Ishikawa (cell line): ENCODE measurements at regions not wholly inside any gene's neighbourhood (a gene's known extent, or its start where the extent isn't known, plus 50 kb on each side); places are given as distances from the start of the nearest gene placed in this dataset.

Source experiments
- CEBPB ChIP-seq: IDR thresholded peaks from 2 replicates; pipeline ENCODE4 v1.6.1; 2012
- CREB1 ChIP-seq: IDR thresholded peaks from 2 replicates; pipeline ENCODE4 v1.6.1; 2012; ENCODE audit warnings: low read depth
- EP300 ChIP-seq: IDR thresholded peaks from 2 replicates; pipeline ENCODE4 v1.6.1; 2012; ENCODE audit warnings: borderline replicate concordance
- FOXM1 ChIP-seq: IDR thresholded peaks from 2 replicates; pipeline ENCODE4 v1.6.1; 2012; ENCODE audit warnings: low read depth, borderline replicate concordance
- MAX ChIP-seq: IDR thresholded peaks from 2 replicates; pipeline ENCODE4 v1.6.1; 2012
- NFIC ChIP-seq: IDR thresholded peaks from 2 replicates; pipeline ENCODE4 v1.6.1; 2012
- RAD21 ChIP-seq: IDR thresholded peaks from 2 replicates; pipeline ENCODE4 v1.6.1; 2012; ENCODE audit warnings: low read depth
- TAF1 ChIP-seq: IDR thresholded peaks from 2 replicates; pipeline ENCODE4 v1.6.1; 2012; ENCODE audit warnings: low read depth, mild to moderate bottlenecking
- TCF12 ChIP-seq: IDR thresholded peaks from 2 replicates; pipeline ENCODE4 v1.6.1; 2012; ENCODE audit warnings: low read depth
- YY1 ChIP-seq: IDR thresholded peaks from 2 replicates; pipeline ENCODE4 v1.6.1; 2012; ENCODE audit warnings: low read depth
- ZBTB7A ChIP-seq: IDR thresholded peaks from 2 replicates; pipeline ENCODE4 v1.6.1; 2012; ENCODE audit warnings: low read depth
- TF ChIP-seq, protein P1 (sequence below): IDR thresholded peaks from 2 replicates; pipeline ENCODE4 v1.6.1; 2012; ENCODE audit warnings: low read depth, mild to moderate bottlenecking

DNA sequence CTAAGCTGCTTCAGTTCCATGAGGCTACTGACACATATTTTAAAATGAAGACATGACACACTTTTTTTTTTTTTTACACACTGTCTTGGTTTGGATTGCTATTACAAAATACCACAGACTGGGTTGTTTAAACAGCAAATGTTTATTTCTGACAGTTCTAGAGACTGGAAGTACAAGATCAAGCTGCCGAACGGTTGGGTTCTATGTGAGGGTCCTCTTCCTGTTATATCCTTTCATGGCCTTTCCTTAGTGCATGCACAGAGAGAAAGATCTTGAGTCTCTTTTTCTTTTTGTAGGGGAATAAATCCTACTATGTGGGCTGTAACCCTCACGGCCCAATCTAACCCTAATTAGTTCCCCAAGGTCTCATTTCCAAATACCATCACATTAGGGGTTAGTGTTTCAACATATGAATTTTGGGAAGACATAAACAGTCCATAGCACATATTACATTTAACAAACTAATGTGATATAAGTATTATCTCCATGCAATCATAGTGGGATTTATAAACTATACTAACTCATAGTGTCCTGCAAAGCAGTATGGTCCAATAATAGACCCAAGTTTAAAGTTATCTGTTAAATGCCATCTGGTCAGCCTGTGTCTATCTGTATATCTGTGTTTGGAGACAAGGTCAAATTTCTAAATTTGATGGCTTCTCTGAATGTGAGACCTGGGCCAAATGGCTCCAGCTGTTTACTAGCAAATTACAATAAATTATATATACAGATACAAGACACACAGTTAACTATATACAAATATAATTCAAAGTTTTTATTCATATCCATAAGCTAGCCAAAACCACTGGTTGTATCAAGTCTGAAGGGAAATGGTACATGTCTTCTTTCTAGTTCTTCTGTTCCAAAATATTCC, 90.3 kb upstream of the NREP start:
- TF ChIP-seq TCF12 (no peak), CEBPB (no peak), FOXM1 (no peak), CREB1 (no peak), YY1 (no peak), RAD21 (no peak), MAX (no peak), NFIC (no peak), EP300 (no peak), TAF1 (no peak), ZBTB7A (no peak)
- TF ChIP-seq, protein P1, sequence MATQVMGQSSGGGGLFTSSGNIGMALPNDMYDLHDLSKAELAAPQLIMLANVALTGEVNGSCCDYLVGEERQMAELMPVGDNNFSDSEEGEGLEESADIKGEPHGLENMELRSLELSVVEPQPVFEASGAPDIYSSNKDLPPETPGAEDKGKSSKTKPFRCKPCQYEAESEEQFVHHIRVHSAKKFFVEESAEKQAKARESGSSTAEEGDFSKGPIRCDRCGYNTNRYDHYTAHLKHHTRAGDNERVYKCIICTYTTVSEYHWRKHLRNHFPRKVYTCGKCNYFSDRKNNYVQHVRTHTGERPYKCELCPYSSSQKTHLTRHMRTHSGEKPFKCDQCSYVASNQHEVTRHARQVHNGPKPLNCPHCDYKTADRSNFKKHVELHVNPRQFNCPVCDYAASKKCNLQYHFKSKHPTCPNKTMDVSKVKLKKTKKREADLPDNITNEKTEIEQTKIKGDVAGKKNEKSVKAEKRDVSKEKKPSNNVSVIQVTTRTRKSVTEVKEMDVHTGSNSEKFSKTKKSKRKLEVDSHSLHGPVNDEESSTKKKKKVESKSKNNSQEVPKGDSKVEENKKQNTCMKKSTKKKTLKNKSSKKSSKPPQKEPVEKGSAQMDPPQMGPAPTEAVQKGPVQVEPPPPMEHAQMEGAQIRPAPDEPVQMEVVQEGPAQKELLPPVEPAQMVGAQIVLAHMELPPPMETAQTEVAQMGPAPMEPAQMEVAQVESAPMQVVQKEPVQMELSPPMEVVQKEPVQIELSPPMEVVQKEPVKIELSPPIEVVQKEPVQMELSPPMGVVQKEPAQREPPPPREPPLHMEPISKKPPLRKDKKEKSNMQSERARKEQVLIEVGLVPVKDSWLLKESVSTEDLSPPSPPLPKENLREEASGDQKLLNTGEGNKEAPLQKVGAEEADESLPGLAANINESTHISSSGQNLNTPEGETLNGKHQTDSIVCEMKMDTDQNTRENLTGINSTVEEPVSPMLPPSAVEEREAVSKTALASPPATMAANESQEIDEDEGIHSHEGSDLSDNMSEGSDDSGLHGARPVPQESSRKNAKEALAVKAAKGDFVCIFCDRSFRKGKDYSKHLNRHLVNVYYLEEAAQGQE, result no peak
